ENCODE measurements at regions not wholly inside any gene's neighbourhood (a gene's known extent, or its start where the extent isn't known, plus 50 kb on each side); places are given as distances from the start of the nearest gene placed in this dataset.
"Not testable (repeated sequence)": the region's sequence is repeated elsewhere in the genome, so short reads cannot be mapped to it uniquely, and the experiment has no call there.

DNA sequence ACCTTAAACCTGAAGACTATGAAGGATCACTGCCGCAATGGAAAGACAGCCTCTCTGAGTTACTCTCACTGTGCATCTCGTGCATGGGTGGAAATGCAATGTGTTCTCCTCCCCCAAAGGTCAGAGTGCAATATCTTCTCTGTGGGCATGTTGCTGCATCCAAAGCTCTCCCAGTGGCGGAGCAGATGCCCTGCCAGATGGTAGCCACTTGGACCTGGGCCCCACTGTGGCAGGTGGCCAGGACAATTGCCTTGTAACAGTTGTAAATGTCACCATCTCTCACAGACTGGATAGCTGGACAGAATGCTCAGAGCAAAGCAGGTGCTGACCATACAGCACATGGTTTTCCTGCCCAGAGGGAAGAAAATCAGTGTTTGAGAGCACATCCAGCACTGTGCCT is 542.0 kb downstream of the FAM181B start:
- DNase-seq = no peak

DNA sequence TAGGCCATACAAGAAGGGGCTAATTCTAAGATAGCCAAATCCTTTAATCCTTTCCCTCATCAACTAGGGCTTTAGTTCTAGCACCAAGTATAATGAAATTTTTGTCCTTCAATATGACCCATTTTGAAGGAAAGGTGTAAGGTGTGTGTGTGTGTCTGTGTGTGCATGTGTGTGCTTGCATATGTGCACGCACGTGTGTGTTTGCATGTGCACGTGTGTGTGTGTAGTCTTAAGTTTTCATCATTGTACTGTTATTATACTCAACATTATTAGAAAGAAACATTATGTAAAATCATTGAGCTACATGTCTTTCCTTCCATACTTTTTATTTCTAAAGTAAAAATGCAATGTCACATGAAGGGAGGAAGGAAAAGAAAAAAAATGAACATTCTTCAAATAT is 547.7 kb downstream of the FAM181B start:
- no peak for DNase-seq

DNA sequence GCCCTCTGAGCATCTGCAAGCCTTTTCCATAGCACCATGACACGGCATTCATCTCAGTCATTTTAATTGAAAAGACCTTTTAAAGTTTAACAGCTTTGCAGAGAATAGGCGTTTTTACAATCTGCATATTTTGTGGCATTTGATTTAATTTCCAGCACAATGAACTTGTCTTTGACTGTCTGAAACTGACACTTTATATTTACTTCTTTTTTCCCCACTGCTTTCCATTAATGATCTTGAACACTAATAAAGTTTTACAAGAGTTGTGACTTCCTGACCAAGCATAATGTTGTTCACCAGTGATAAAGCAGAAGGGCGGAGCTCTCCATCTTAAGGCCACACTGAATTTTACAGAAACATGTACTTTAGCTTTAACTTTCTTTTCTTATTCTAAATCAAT is 548.7 kb downstream of the FAM181B start:
- no peak for DNase-seq

DNA sequence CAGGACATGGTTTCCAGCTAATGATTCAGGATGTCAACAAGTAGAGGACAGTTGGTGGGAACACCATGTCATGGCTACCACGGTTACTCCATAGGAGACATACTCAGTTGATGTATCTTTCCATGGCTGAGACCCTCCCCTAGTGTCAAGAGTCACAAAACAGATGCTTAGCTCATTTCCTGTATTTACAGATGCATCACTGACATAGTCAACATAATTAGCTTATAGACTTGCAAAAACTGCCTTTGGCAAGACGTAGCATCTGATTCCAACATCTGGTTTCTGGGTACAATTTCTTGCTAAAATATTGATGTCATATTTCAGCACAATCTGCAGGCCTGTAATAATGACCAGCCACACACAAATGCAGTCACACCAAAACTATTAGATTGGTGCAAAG is 550.3 kb downstream of the FAM181B start:
- no peak for DNase-seq

DNA sequence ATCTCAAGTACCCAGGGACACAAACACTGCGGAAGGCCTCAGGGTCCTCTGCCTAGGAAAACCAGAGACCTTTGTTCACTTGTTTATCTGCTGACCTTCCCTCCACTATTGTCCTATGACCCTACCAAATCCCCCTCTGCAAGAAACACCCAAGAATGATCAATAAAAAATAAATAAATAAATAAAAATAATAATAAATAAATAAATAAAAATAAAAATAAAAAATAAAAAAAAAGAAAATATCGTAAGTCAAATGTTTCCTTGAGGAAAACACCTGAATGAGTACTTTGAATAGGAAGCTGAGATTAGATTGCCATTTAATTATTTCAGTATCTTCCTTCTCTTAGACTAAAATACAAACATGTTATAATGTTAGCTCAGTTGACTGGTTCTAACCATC is 551.0 kb downstream of the FAM181B start:
- DNase-seq = not testable (repeated sequence)

DNA sequence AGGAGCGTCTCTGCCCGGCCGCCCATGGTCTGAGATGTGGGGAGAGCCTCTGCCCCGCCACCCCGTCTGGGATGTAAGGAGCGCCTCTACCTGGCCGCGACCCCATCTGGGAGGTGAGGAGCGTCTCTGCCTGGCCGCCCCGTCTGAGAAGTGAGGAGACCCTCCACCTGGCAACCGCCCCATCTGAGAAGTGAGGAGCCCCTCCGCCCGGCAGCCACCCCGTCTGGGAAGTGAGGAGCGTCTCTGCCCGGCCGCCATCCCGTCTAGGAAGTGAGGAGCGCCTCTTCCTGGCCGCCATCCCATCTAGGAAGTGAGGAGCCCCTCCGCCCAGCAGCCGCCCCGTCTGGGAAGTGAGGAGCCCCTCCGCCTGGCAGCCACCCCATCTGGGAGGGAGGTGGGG is 551.9 kb downstream of the FAM181B start:
- DNase-seq = not testable (repeated sequence)

DNA sequence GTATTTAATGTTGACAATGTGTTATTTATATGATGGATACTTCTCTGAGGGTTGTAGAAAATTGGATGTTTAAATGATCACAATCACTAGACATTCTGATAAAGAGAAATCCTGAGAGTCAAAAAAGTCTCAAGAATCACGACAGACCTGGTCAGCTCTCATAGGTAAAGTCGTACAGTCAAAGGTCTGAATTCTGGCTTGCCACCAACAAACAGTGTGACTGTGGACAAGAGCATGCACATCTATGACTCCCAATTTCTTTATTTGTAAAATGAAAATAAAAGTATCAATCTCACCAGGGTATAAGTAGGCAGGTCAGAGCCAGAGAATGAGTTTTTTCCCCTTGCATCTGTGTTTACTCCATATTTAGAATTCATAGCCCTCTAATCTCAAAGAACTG is 556.7 kb downstream of the FAM181B start:
- DNase-seq = no peak

DNA sequence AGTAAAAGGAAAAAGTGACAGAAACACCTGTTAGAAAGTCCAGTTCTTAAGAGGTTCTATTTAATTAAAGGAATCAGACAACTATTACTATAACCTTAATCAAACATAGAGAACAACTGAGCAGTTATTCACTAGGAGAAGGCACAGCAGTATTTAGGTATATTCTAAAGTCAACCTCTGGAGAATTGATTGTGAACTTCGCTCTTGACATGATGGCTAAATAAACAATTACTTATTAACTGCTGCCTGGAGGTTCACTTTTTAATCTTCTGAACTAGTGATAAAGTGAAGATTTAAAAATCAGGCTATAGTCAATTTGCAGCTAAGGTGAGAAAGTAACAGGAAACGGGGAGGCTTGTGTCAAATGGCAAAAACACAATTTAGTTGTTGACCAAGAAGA is 557.3 kb downstream of the FAM181B start:
- no peak for DNase-seq

DNA sequence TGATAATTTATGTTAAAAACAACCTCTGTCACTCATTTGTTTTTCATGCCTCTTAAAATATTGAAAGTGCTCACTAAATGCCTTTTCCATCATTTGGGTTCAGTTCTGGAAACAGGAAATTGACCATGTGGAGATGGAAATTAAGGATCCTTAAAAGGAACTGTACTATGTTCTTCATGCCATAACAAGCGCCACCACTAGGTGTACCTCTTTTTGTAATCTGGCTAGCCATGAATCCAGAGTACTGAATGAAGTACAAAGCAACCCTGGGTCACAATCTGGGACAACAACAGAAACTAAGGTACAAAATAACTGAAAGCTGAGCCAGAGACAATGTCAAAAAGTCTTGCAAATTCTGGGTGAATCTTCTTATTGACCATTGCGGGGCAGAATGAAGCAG is 559.1 kb downstream of the FAM181B start:
- DNase-seq = no peak

DNA sequence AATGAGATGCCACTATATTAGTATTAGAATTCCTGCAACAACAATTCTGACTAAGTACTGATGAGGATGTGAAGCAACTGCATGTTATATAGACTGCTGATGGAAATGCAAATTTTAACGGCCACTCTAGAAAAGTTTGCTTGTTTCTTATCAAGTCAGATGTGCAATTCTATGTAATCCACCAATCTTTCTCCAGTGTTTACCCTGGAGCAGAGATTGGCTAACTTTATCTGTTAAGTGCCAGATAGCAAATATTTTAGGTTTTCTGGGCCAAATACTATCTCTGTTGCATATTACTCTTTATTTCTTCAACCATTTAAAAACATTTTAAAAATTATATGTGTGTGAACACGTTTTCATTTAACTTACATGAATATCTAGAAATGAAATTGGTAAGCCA is 586.9 kb downstream of the FAM181B start:
- no peak for DNase-seq

DNA sequence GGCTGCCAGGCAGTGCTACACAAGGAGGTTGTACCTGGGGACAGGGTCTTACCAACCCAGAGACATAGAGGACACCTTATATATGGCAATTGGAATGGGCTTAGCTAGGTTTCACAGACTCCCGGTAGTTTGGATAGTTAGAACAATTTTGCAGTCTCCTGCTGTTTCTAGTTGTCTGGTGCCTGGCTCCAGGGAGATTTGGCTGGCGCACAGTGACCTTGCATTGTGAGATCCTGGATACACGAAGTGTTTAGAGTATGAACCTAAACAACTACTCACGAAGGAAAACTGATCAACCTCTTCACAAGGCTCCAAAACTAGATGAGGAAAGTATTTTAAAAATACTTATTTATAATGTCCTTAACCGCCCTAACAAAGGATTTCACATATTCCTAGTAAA is 614.7 kb downstream of the FAM181B start:
- no peak for DNase-seq

DNA sequence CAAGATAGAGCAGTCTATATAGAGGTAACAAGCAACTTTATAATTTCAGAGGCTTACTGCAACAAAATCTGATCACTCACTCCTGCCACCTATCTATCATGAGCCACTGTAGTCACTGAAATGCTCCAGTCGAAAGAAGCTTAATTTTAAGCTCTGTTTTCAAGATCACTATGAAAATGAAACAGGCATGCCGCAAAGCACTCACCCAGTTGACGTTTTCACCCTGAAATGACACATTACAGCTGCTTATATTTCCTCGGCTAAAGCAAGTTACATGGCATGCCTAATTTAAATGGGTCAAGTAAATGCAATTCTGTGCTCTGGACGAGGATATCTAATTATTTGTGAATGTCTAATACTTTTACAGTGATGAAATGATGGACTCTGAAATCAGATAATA is 616.3 kb downstream of the FAM181B start:
- DNase-seq = no peak

DNA sequence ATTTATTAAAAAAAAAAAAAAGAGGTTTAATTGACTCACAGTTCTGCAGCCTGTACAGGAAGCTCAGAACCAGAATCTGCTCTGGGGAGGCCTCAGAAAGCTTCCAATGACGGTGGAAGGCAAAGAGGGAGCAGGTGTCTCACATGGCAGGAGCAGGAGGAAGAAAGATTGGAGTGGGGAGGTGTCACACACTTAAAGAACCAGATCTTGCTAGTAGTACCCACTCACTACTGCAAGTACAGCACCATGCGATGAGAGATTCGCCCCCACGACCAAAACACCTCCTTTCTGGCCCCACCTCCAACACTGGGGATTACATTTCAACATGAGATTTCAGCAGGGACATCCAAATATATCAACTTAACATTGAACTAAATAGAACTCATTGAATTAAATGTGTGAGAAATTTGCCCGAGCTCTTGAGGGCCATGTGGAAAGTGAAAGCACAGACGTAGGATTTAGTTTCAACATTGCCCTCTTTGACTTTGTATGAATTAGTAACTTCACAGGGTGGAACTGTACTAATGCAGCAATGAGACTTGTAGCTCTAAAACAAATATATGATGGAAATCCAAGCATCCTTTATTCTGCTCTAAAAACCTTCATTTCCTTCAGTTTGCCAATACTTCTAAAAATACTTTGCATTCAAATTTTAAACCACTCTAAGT is 628.2 kb downstream of the FAM181B start:
- DNase-seq = no peak

DNA sequence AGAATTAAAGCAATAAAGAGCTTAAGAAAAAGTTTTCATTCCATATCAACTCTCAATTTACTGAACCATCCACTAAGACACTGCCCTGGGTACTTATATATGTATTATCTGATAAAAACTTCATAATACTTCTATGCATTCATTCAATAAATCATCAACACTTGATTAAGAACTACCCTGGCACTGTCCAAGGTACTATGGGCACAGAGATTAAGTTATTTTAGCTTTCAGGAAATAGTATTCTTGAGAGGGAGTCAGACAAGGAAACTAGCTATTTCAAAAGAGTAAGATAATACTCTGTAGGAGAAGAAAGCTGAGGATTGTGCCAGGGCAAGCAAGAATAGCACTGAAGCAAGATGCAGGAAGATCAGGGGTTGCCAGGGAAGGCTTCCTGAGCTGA is 640.8 kb downstream of the FAM181B start:
- DNase-seq = no peak

DNA sequence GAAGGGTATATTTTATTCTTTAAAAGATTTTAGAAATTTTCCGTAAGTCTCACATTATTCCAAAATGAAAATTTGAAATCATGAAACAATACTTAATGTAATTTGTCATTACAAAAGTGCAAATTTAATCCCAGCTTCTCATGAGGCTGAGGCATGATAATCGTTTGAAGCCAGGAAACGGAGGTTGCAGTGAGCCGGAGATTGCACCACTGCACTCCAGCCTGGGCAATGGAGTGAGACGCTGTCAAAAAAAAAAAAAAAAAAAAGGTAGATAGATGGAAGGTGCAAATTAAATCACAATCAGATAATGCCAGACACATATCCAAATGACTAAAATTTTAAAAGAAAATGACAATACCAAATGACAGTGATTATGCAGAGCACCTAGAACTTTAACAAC is 644.2 kb downstream of the FAM181B start:
- no peak for DNase-seq

DNA sequence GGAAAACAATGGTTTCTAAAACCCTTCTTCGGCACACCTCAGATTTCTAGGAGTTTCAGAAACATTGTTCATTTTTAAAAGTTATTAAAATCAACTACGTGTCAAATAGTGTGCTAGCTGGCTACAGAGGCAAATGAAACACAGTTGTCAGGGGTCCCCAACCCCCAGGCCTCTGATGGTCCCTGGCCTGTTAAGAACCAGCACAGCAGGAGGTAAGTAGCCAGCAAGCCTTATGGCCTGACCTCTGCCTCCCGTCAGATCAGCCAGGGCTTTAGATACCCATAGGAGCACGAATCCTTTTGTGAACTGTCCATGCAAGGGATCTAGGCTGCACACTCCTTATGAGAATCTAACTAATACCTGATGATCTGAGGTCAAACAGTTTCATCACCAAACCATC is 648.2 kb downstream of the FAM181B start:
- no peak for DNase-seq

DNA sequence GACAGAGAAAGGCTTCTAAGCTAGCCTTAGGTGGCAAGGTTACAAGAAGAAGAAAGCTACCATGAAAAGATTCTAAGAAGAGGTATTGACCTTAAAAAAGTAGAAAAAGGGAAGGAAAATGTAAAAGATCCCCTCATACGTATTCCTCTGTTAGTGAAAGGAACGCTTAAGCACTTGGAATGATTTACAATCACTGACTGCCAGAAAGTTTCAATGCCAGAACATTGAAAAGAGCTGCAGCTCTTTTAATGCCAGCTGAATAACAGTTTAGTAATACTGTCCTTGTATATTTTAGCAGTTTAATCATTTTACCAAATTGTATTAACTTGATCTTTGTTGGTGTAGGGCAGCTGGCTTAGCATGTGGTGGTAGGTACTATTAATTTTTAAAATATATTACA is 650.7 kb downstream of the FAM181B start:
- DNase-seq = no peak

DNA sequence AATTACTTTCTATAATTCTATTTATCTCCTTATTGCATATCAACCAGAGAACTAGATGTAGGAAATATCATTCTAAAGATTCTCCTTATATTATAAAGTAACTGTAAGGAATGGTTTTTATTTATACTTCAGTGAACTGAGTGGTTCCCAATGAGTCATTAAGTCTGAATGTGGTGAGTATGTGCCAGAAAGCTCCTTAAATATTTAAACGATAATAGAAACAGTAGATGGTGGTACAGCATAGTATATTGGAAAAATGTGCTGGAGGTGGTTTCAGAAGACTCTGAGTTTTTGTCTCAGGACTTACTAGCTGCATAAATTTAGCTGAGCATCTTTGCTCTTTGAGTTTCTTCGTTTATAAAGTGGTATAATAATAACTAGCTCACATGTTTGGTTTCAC is 653.5 kb downstream of the FAM181B start:
- no peak for DNase-seq

DNA sequence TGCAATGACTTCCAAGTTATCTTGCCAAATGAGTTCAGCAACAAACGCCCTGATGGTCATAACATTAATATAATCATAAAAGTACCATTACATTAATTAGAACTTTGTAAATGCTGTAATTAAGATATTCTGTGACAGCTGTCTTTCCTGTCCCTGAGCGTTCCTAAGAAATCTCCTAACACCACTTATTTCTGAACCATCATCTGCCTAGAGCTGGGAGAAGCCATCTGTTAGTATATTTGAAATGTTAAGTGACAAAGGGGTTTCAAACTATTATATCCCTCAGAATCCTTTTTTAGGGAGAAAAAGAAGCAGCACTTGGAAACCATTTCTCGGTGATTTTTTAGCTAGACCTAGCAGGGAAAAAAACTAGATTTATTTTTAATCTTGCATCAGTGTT is 657.5 kb downstream of the FAM181B start:
- no peak for DNase-seq

DNA sequence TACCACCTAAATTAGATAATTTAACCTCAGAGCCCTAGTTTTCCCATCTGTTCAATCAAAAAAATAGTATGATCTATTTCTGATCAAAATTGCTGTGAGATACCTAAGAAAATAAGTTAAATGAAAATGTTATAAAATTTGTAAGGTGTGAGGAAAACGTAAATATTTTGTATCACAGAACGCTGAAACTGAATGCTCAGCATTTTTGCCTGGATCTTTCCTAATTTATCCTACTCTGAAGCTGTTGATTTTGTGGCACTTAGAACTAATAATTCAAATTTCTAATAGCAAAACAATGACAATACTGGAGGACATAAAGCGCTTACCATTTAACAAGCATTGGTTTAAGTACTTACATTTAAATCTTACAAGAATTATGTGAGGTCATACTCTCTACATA is 674.2 kb downstream of the FAM181B start:
- DNase-seq = no peak

DNA sequence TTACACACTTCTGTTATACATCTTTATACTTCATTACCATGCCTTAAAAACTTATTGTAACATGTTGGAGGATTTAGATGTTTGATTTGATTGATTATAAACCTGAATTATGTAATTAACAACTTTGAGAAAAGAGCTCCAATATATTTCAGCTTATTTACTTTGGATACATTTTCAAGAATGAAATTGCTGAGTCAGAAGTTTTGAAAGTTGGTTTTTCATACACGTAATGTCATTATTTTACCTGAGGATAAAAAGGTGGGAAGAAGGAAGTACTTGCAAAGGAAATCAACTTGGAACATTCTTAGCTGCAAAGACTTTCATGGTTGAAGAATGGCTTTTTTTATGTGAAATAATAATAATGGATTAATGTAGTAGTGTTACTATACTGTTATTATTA is 677.2 kb downstream of the FAM181B start:
- no peak for DNase-seq

DNA sequence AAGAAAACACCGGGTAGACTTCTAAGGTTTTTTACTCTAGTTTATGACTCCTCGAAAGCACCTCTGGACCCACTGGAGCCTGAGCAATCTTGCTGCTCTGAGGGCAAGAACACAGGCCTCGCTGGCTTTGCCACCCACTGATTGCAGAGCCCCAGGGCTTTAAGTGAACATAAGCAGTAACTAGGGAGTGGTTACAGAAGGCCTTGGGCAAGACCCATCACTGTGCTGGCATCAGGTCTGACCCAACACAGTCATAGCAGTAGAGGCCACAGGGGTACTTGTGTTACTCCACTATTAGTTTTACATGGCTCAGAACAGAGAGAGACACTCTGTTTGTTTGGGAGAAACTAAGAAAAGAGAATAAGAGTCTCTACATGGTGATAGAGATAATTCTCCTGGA is 684.5 kb downstream of the FAM181B start:
- DNase-seq = no peak

DNA sequence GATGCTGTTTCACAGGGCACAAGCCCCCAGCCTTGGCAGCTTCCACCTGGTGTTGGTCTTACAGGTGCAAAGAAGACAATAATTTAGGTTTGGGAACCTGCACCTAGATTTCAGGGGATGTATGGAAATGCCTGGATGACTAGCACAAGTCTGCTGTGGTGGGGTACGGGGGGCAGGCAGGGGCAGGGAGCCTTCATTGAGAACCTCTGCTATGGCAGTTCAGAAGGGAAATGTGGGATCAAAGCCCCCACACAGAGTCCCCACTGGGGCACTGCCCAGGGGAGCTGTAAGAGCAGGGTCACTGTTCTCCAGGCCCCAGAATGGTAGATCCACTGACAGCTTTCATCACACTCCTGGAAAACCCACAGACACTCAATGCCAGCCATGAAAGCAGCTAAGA is 686.5 kb downstream of the FAM181B start:
- DNase-seq = no peak

DNA sequence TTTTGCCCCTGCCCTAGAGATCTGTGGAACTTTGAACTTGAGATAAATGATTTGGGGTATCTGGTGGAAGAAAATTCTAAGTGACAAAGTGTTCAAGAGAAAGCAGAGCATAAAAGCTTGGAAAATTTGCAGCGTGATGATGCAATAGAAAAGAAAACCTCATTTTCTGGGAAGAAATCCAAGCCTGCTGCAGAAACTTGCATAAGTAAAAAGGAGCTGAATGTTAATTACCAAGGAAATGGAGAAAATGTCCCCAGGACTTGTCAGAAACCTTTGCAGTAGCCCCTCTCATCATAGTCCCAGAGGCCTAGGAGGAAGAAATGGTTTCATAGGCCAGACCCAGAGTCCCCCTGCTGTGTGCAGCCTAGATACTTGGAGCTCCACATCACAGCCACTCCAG is 686.9 kb downstream of the FAM181B start:
- DNase-seq = no peak

DNA sequence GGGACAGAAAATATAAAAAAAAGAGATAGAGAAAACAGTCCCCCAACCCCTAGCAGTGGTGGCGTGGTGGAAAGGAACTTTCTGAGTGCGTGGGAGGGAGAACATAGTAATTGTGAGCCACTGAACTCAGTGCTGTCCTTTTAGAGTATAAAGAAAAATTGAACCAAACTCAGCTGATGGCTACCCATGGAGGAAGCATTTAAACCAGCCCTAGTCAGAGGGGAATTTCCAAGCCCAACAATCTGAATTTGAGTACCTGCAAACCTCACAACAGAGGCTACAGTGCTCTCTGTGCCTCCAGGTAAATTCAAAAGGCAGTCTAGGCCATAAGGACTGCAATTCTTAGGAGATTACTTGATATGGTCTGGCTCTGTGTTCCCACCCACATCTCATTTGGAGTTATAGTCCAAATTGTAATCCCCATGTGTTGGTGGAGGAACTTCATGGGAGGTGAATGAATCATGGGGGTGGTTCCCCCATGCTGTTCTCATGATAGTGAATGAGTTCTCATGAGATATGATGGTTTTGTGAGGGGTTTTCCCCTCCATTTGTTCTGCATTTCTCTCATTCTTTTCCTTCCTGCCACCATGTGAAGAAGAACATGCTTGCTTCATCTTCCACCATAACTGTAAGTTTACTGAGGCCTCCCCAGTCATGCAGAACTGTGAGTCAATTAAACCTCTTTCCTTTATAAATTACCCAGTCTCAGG is 687.8 kb downstream of the FAM181B start:
- no peak for DNase-seq
